SJSA1 (cell line): ENCODE measurements at regions not wholly inside any gene's neighbourhood (a gene's known extent, or its start where the extent isn't known, plus 50 kb on each side); places are given as distances from the start of the nearest gene placed in this dataset.
A peak's percentile ranks its signal among the peaks of the same experiment; 100 is the strongest.
"Not testable (repeated sequence)": the region's sequence is repeated elsewhere in the genome, so short reads cannot be mapped to it uniquely, and the experiment has no call there.

Source experiments
- DNase-seq, 2 experiments: peaks; one replicate each; pipeline ENCODE4 v3.0.0-alpha.2; 2015 to 2020; ENCODE audit warnings: low spot score in 2 of 2, low read depth in 1 of 2
- H3K27ac ChIP-seq: fragments of 250-450 bp; sonication (Bioruptor Pico); 2 replicates; pipeline ENCODE4 v1.5.1; 2020; ENCODE audit warnings: mild to moderate bottlenecking, moderate library complexity
- H3K27me3 ChIP-seq: fragments of 250-450 bp; sonication (Bioruptor Pico); replicated peaks from 2 replicates; pipeline ENCODE4 v1.5.1; 2020; ENCODE audit warnings: mild to moderate bottlenecking, moderate library complexity
- H3K36me3 ChIP-seq: fragments of 250-450 bp; sonication (Bioruptor Pico); 2 replicates; pipeline ENCODE4 v1.5.1; 2020; ENCODE audit warnings: mild to moderate bottlenecking
- H3K4me1 ChIP-seq: fragments of 250-450 bp; sonication (Bioruptor Pico); replicated peaks from 2 replicates; pipeline ENCODE4 v1.6.1; 2021; ENCODE audit warnings: mild to moderate bottlenecking
- H3K4me3 ChIP-seq: fragments of 250-450 bp; sonication (Bioruptor Pico); 2 replicates; pipeline ENCODE4 v1.5.1; 2020; ENCODE audit warnings: mild to moderate bottlenecking
- H3K9me3 ChIP-seq: fragments of 250-450 bp; sonication (Bioruptor Pico); replicated peaks from 2 replicates; pipeline ENCODE4 v1.5.1; 2020; ENCODE audit warnings: mild to moderate bottlenecking

DNA sequence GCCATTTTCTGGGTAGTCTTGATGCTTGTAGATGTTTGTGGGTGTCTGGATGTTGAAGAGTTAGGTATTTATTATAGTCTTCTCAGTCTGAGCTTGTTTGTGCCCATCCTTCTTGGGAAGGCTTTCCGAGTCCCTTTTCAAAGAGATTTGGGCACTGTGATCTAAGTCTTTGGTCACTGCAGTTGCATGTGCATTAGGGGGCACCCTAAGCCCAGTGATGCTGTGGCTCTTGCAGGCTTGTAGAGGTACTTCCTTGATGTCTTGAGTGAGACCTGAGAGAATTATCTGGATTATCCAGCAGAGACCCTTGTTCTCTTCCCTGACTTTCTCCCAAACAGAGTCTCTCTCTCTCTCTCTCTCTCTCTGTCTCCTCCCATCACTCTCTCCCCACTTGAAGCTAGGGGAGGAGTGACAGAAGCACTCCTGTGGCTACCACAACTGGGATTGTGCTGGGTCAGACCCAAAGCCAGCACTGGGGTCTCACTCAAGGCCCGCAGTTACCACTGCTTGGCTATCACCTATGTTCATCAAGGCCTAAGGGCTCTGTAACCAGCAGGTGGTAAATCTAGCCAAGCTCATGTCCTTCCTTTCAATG, 68.5 kb downstream of the TMCO5A start:
- Histone ChIP-seq H3K4me3 (no peak overlapping the region), H3K9me3 (no peaks in the 10 kb centered on the region), H3K4me1 (no peaks in the 10 kb centered on the region), H3K27ac (no peak overlapping the region), H3K27me3 (no peaks in the 10 kb centered on the region), H3K36me3 (no peaks in the 10 kb centered on the region)
- DNase-seq, result peak; percentile 32 to 55

DNA sequence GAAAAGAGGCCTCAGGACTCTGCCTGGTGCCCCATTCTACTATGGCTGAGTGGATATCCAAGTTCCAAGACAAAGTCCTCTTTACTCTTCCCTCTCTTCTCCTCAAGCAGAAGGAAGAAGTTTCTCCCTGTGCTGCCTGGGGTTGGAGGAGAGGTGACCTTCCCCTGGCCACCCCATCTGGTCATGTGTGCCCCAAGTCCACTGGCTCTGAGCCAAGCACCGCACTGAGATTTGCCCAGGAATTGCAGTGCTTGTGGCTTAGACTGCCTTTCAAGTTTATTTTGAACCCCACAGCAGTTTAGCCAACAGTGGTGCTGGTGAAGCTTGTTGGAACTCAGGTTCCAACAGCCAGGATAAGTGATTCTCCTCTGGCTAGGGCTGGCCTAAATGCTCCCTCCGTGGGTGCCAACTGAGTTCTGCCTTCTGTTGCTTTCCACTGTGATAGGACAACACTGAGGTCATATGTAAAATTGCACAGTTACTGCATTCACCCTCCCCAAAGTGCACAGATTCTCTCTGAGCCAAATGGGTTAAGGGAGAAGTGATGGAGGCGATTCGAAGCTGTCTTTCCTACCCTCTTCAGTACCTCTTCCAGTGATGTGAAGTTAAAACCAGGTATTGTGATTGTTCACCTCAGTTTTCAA, 69.9 kb downstream of the TMCO5A start:
- Histone ChIP-seq H3K4me1 (no peaks in the 10 kb centered on the region), H3K9me3 (no peaks in the 10 kb centered on the region), H3K27ac (no peak overlapping the region), H3K27me3 (no peaks in the 10 kb centered on the region), H3K36me3 (no peaks in the 10 kb centered on the region), H3K4me3 (no peak overlapping the region)
- DNase-seq, result no peak

DNA sequence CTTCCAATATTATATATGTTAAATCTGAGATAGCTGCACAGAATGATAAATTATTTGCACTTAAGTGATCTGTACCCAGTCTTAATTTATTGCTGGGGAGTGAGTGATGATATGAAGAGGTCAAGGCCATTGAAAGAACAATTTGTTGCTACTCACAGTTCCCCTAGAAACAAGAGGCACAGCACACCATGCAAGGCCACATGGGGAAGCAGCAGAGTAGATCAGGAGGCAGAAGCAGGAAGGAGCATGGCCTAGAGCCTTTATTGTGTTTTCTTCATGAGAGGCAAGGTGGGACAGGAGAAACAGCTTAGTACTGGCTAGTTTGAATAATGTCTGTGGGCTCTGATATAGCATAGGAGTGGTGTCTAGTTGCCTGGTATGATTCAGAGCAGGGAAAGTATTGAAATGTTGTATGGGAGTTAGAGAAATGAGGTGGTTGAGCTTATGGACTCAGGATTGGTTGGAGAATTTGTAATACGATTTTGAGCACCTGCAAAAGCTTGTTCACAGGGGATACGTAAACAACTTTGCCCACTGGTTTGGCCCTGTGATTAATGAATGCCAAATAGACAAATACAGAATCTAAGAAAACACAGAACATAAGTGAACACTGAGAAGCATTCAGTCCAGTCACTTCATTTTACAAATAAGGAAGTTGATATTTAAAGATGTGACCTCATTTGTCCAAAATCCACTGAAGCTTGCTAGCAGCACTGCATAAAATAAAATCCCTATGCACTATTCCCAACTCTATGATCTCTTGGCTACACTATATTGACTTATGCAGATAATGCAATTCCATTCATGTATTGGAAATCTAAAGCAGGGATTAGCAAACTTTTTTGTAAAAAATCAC, 71.7 kb downstream of the TMCO5A start:
- DNase-seq, result no peak

DNA sequence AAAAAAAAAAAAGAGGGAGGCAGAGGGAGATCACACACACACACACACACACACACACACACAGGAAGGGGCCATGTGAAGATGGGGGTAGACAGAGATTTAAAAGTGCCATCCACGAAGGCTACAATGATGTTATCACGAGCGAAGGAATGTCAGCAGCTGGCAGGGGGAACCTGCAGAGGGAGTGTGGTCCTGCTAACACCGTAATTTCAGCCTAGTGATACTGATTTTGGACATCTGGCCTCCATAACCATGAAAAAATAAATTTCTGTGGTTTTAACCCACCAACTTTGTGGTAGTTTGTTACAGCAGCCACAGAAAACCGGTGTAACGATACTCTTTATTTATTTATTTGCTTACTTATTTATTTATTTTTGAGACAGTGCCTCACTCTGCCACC, 76.0 kb downstream of the TMCO5A start:
- Histone ChIP-seq H3K36me3 (no peaks in the 10 kb centered on the region), H3K27ac (no peak overlapping the region), H3K4me1 (no peaks in the 10 kb centered on the region), H3K4me3 (no peak overlapping the region), H3K9me3 (no peaks in the 10 kb centered on the region; the same call in 1 of the 2 replicates), H3K27me3 (no peaks in the 10 kb centered on the region)
- peak in 1 of 2 experiments; percentile 5 for DNase-seq

More for the DNA sequence above, 71.7 kb downstream of the TMCO5A start:
- H3K4me1 ChIP-seq, result no peaks in the 10 kb centered on the region
- no peak overlapping the region for H3K4me3 ChIP-seq
- H3K27me3 ChIP-seq, result no peaks in the 10 kb centered on the region
- H3K9me3 ChIP-seq, result no peaks in the 10 kb centered on the region; the same call in 1 of the 2 replicates
- H3K36me3 ChIP-seq, result no peaks in the 10 kb centered on the region
- H3K27ac ChIP-seq, result no peak overlapping the region

DNA sequence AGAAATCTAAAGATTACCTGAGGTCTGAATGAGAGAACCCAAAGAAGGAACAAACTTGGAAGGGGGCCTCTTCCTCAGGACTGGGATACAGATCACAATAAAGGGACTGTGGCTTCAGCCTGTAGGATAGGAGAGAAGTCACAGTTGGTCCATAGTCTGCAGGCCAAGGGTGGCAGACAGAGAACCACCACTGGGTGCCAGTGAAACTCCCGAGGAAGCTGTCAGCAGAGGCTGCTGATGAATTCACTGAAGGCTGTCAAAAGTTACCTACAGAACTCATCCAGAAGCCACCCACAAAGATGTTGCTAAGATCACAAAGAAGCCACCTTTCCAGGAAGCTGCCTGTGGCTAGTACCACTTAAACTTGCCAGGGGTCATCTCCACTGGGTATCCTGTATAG, 78.5 kb downstream of the TMCO5A start:
- no peak for DNase-seq
- no peak overlapping the region for H3K4me3 ChIP-seq
- no peaks in the 10 kb centered on the region for H3K27me3 ChIP-seq
- no peaks in the 10 kb centered on the region for H3K36me3 ChIP-seq
- H3K27ac ChIP-seq, result no peak overlapping the region
- no peaks in the 10 kb centered on the region for H3K4me1 ChIP-seq
- no peaks in the 10 kb centered on the region; the same call in 1 of the 2 replicates for H3K9me3 ChIP-seq

DNA sequence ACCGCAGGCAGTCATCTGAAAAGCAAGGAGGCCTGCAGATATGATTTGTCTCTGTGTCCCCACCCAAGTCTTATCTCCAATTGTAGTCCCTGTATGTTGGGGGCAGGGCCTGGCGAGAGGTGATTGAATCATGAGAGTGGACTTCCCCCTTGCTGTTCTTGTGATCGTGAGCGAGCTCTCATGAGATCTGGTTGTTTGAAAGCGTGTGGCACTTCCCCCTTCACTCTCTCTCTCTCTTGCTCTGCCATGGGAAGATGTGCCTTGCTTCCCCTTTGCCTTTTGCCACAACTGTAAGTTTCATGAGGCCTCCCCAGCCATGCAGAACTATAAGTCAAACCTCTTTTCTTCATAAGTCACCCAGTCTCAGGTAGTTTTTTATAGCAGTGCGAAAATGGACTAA, 83.3 kb downstream of the TMCO5A start:
- Histone ChIP-seq H3K27ac (no peak overlapping the region), H3K9me3 (no peaks in the 10 kb centered on the region), H3K27me3 (no peaks in the 10 kb centered on the region), H3K4me1 (no peaks in the 10 kb centered on the region), H3K36me3 (no peaks in the 10 kb centered on the region), H3K4me3 (no peak overlapping the region)
- DNase-seq, result no peak

DNA sequence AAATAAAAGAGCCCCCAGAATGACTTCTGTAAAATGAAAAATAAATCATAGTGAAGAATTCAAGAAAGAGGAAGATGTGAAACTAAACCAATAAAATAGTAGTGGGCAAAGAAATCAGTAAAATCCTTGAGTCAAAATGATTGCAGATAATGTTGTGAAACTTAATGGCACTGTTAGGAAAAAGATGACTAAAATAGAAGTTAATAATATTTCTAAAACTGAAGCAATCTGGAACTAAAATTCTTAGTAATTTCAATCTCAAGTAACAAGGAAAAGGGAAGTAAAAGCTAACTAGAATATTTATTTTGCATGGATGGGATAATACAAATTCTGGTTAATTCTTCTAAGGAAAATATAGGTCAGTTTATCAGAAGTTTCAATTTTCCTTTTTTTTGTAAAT, 84.6 kb downstream of the TMCO5A start:
- no peaks in the 10 kb centered on the region for H3K9me3 ChIP-seq
- no peak overlapping the region for H3K4me3 ChIP-seq
- no peak for DNase-seq
- H3K27ac ChIP-seq, result no peak overlapping the region
- H3K36me3 ChIP-seq, result no peaks in the 10 kb centered on the region
- no peaks in the 10 kb centered on the region for H3K27me3 ChIP-seq
- no peaks in the 10 kb centered on the region for H3K4me1 ChIP-seq

DNA sequence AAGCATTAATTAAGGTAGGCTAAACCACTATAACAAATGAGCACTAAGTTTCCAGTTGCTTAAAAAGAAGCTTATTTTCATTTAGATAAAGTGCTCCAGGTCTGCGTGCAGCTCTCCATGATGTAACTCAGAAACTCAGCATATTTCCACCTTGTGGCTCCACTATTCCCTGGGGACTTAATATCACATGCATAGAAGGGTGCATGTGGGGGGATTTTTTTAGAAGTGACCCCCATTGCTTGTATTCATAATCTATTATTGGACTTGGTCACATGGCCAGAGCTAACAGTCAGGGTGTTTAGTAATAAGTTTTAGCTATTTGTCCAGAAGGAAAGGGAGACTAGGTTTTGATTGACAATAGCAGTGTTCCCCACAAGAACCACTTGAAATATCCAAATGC, 86.8 kb downstream of the TMCO5A start:
- no peak for DNase-seq

DNA sequence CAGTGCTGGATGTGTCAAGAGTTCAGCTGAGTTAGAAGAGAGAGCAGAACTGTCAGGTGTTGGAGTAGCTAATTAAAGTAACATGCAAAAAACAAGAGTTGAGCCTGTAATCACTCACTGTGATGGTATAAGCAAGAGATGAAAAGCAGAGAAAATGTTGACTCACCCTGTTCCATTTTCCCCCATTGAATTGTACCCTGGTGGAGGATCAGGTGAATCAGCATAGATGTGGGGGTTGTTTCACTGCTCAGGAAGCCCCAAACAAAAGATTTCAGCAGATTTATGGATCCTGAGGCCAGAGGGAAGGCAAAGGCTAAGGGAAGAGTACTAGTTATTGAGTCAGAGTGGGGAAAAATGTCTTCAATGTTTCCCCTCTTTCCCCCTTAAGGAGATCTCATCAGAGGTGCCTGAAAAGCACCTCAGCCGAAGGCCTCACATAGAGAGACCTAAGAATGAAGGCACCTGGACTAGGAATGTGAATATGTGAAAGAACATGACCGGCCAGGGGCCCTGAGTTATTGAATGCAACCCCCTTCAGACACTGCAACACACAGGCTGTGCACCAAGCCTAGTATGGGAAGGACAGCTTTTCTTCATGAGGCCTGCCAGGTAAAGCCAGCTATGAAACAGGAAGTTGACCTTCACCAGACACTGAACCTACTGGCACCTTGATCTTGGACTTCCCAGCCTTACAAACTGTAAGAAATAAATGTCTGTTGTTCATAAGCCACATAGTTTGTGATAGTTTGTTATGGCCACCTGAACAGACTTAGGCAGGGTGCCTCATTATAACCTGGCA, 90.1 kb downstream of the TMCO5A start:
- DNase-seq, result no peak
- no peak overlapping the region for H3K4me3 ChIP-seq
- H3K27me3 ChIP-seq, result no peaks in the 10 kb centered on the region

More for the DNA sequence above, 86.8 kb downstream of the TMCO5A start:
- Histone ChIP-seq H3K27ac (no peak overlapping the region), H3K9me3 (no peaks in the 10 kb centered on the region), H3K4me3 (no peak overlapping the region), H3K36me3 (no peaks in the 10 kb centered on the region), H3K27me3 (no peaks in the 10 kb centered on the region), H3K4me1 (no peaks in the 10 kb centered on the region)

DNA sequence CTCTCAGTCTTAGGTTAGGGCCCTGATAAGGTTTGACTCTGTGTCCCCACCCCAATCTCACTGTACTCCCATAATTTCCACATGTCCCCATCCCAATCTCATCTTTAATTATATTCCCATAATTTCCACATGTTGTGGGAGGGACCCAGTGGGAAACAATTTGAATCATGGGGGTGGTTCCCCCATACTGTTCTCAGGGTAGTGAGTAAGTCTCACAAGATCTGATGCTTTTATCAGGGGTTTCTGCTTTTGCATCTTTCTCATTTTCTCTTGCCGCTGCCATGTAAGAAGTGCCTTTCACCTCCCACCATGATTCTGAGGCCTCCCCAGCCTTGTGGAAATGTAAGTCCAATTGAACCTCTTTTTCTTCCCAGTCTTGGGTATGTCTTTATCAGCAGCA, 91.2 kb downstream of the TMCO5A start:
- H3K27ac ChIP-seq, H3K27me3 ChIP-seq, H3K4me1 ChIP-seq, DNase-seq, H3K9me3 ChIP-seq, H3K4me3 ChIP-seq, H3K36me3 ChIP-seq: not testable (repeated sequence)

More for the DNA sequence above, 90.1 kb downstream of the TMCO5A start:
- Histone ChIP-seq H3K4me1 (no peaks in the 10 kb centered on the region), H3K36me3 (no peaks in the 10 kb centered on the region), H3K9me3 (no peaks in the 10 kb centered on the region), H3K27ac (no peak overlapping the region)

DNA sequence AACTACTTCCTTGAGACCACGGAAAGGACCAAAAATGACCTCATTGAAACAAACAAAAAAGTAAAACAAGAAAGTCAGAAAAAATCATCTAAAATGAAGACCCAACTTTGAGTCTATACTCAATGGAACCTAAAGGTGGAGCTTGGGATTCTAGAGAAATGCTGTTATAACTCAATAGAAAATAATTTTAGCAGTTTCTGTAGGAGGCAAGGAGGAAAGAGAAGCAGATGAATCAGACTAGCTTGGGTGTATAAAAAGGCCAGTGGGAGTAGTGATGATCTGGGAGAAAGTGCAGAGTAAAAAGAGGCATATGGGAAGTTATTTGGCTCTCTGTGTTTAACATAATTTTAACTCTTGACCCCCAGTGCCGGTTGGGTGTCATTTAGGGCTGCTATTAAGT, 94.4 kb downstream of the TMCO5A start:
- H3K36me3 ChIP-seq, result no peaks in the 10 kb centered on the region
- H3K27me3 ChIP-seq, result no peaks in the 10 kb centered on the region
- H3K4me3 ChIP-seq, result no peak overlapping the region
- DNase-seq, result no peak
- no peaks in the 10 kb centered on the region for H3K4me1 ChIP-seq
- no peaks in the 10 kb centered on the region for H3K9me3 ChIP-seq
- no peak overlapping the region for H3K27ac ChIP-seq

DNA sequence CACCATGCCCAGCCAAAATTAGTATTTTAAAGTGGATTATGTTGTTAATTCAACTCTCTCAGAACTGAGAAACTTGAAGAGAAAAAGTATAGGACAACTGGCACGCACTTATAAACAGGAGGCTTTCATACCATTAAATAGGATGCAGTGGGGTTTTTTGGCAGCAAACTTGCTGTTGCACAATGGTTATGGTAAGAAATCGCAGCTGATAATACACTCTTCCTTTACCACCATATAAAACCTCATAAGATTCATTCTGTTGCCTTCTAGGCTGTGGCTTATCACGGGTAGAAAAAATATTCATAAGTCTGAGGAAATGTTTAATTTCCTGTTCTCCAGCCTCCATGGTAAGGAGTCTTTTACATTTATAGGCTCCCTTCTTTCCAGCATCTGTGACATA, 95.3 kb downstream of the TMCO5A start:
- no peak for DNase-seq
- Histone ChIP-seq H3K27ac (no peak overlapping the region), H3K4me1 (no peaks in the 10 kb centered on the region), H3K4me3 (no peak overlapping the region), H3K36me3 (no peaks in the 10 kb centered on the region), H3K9me3 (no peaks in the 10 kb centered on the region), H3K27me3 (no peaks in the 10 kb centered on the region)

DNA sequence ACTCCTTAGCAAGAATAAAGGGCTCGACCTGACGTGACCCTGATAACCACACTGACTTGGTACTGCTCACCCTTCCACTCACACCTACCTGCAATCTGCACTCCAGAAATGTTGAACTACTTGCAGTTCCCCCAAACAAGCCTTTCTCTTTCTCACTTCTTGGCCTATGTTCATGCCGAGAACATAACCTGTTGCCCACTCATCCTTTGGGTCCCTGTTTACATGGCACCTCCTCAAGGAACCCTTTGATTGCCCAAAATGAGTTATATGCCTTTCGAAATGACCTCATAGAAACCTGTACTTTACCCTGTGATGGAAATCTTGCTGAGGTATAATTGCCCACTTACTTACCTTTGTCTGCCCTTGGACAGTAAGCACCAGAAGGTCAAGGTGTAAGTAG, 96.2 kb downstream of the TMCO5A start:
- Histone ChIP-seq H3K27me3 (no peaks in the 10 kb centered on the region), H3K36me3 (no peaks in the 10 kb centered on the region), H3K27ac (no peak overlapping the region), H3K4me3 (no peak overlapping the region), H3K4me1 (no peaks in the 10 kb centered on the region; the same call in 1 of the 2 replicates), H3K9me3 (no peaks in the 10 kb centered on the region)
- no peak for DNase-seq
